Mesenchymal stem cell (in vitro differentiated cells and primary cell): ENCODE measurements at regions not wholly inside any gene's neighbourhood (a gene's known extent, or its start where the extent isn't known, plus 50 kb on each side); places are given as distances from the start of the nearest gene placed in this dataset.

Source experiments
- DNase-seq: peaks from one replicate; pipeline ENCODE4 v3.0.0-alpha.2; 2013
- H2AFZ ChIP-seq: one replicate; pipeline ENCODE4 v1.6.1; 2013; ENCODE audit warnings: low read depth, mild to moderate bottlenecking, control low read depth, inconsistent platforms, low read length, moderate library complexity
- H2AK5ac ChIP-seq: 2 replicates; pipeline ENCODE4 v1.6.1; 2013; ENCODE audit warnings: low read length, moderate library complexity, mild to moderate bottlenecking, inconsistent platforms; ENCODE audit not compliant: severe bottlenecking
- H2BK120ac ChIP-seq: one replicate; pipeline ENCODE4 v1.6.1; 2013; ENCODE audit warnings: low read depth, mild to moderate bottlenecking, inconsistent platforms, low read length, moderate library complexity
- H2BK12ac ChIP-seq, 2 experiments: one replicate each; pipeline ENCODE4 v1.6.1; 2013; ENCODE audit warnings: inconsistent platforms in 2 of 2, low read length in 2 of 2, mild to moderate bottlenecking in 2 of 2, moderate library complexity in 2 of 2, control low read depth in 1 of 2
- H2BK15ac ChIP-seq: one replicate; pipeline ENCODE4 v1.6.1; 2013; ENCODE audit warnings: mild to moderate bottlenecking, low read depth, inconsistent platforms; ENCODE audit not compliant: poor library complexity, severe bottlenecking
- H2BK5ac ChIP-seq: 2 replicates; pipeline ENCODE4 v1.6.1; 2013; ENCODE audit warnings: low read depth, mild to moderate bottlenecking, low read length, control low read depth, inconsistent platforms; ENCODE audit not compliant: poor library complexity, severe bottlenecking
- H3K14ac ChIP-seq, 2 experiments: one replicate each; pipeline ENCODE4 v1.6.1; 2013; ENCODE audit warnings: inconsistent platforms in 2 of 2, low read length in 2 of 2, control low read depth in 1 of 2, mild to moderate bottlenecking in 1 of 2, moderate library complexity in 1 of 2
- H3K18ac ChIP-seq, 2 experiments: one replicate each; pipeline ENCODE4 v1.6.1; 2013; ENCODE audit warnings: inconsistent platforms in 2 of 2, low read length in 2 of 2, control low read depth in 1 of 2, low read depth in 1 of 2, mild to moderate bottlenecking in 1 of 2
- H3K23ac ChIP-seq, 2 experiments: one replicate each; pipeline ENCODE4 v1.6.1; 2013; ENCODE audit warnings: inconsistent platforms in 2 of 2, low read length in 2 of 2, mild to moderate bottlenecking in 2 of 2, moderate library complexity in 2 of 2, control low read depth in 1 of 2
- H3K27ac ChIP-seq: 2 replicates; pipeline ENCODE4 v1.5.1; 2013; ENCODE audit warnings: mild to moderate bottlenecking, moderate library complexity, low read length, control low read depth, inconsistent platforms; ENCODE audit not compliant: poor library complexity, severe bottlenecking
- H3K27me3 ChIP-seq, 2 experiments: 2 replicates each; pipeline versions ENCODE4 v1.6.1 to v1.7.0; 2013; ENCODE audit warnings: low read length in 2 of 2, mild to moderate bottlenecking in 2 of 2, moderate library complexity in 2 of 2, control low read depth in 1 of 2, inconsistent platforms in 1 of 2; ENCODE audit not compliant: control insufficient read depth in 1 of 2, insufficient read depth in 1 of 2
- H3K36me3 ChIP-seq, 2 experiments: 2 replicates each; pipeline versions ENCODE4 v1.6.1 to v1.7.0; 2013; ENCODE audit warnings: low read length in 2 of 2, control low read depth in 1 of 2, inconsistent platforms in 1 of 2, low read depth in 1 of 2, mild to moderate bottlenecking in 1 of 2; ENCODE audit not compliant: insufficient read depth in 2 of 2, control insufficient read depth in 1 of 2
- H3K4ac ChIP-seq, 2 experiments: one replicate each; pipeline ENCODE4 v1.6.1; 2013; ENCODE audit warnings: inconsistent platforms in 2 of 2, low read length in 2 of 2, mild to moderate bottlenecking in 2 of 2, moderate library complexity in 2 of 2, control low read depth in 1 of 2, low read depth in 1 of 2
- H3K4me1 ChIP-seq: 2 replicates; pipeline ENCODE4 v1.6.1; 2013; ENCODE audit warnings: low read depth, low read length, control low read depth; ENCODE audit not compliant: control insufficient read depth, insufficient read depth
- H3K4me2 ChIP-seq: 2 replicates; pipeline ENCODE4 v1.6.1; 2013; ENCODE audit warnings: low read length, mild to moderate bottlenecking, inconsistent platforms; ENCODE audit not compliant: poor library complexity, severe bottlenecking
- H3K4me3 ChIP-seq, 2 experiments: 2 replicates each; pipeline versions ENCODE4 v1.5.1 to v1.7.0; 2013; ENCODE audit warnings: low read length in 2 of 2, mild to moderate bottlenecking in 2 of 2, control low read depth in 1 of 2, low read depth in 1 of 2; ENCODE audit not compliant: insufficient read depth in 1 of 2
- H3K79me1 ChIP-seq: replicated peaks from 2 replicates; pipeline ENCODE4 v1.6.1; 2013; ENCODE audit warnings: mild to moderate bottlenecking, control low read depth, low read length, inconsistent platforms; ENCODE audit not compliant: poor library complexity, severe bottlenecking
- H3K9ac ChIP-seq: 2 replicates; pipeline ENCODE4 v1.7.0; 2013; ENCODE audit warnings: mild to moderate bottlenecking, low read length, moderate library complexity
- H3K9me3 ChIP-seq: 2 replicates; pipeline ENCODE4 v1.7.0; 2013; ENCODE audit warnings: mild to moderate bottlenecking, low read length; ENCODE audit not compliant: control insufficient read depth
- H4K8ac ChIP-seq: one replicate; pipeline ENCODE4 v1.6.1; 2013; ENCODE audit warnings: inconsistent platforms, mild to moderate bottlenecking, low read length, moderate library complexity
- H4K91ac ChIP-seq: one replicate; pipeline ENCODE4 v1.6.1; 2013; ENCODE audit warnings: mild to moderate bottlenecking, low read length, inconsistent platforms
- WGBS: methylation state at CpG from one replicate; pipeline ENCODE4 v1.1.7; 2013; ENCODE audit warnings: mixed read lengths; 5-methylcytosine and 5-hydroxymethylcytosine counted together

- H3K36me3 ChIP-seq: no peaks in the 10 kb centered on the region
- H2AFZ ChIP-seq: no peak overlapping the region
- no peaks in the 10 kb centered on the region for H3K9me3 ChIP-seq
- H2BK5ac ChIP-seq: no peak overlapping the region
- H2BK12ac ChIP-seq: peak overlapping the region in 1 of 2 experiments; percentile 32
- no peaks in the 10 kb centered on the region for H3K27me3 ChIP-seq
- no peak overlapping the region for H3K4me3 ChIP-seq
- no peak overlapping the region for H2BK15ac ChIP-seq
- H4K8ac ChIP-seq: no peak overlapping the region
- no peak overlapping the region for H2BK120ac ChIP-seq
- H3K4me2 ChIP-seq: no peak overlapping the region
- no peak overlapping the region for H2AK5ac ChIP-seq
- no peaks in the 10 kb centered on the region for H3K4me1 ChIP-seq
- no peak overlapping the region for H3K4ac ChIP-seq
- no peak overlapping the region for H4K91ac ChIP-seq
- H3K14ac ChIP-seq: no peak overlapping the region
- peak overlapping the region in 1 of 2 experiments; percentile 14 for H3K23ac ChIP-seq
- no peak overlapping the region for H3K18ac ChIP-seq
- H3K9ac ChIP-seq: no peak overlapping the region
- no peak for DNase-seq
- WGBS: 89% methylated on average over 8 of the region's 8 CpGs
- no peaks in the 10 kb centered on the region for H3K79me1 ChIP-seq
- H3K27ac ChIP-seq: no peak overlapping the region
Observed at GRCh38 chr12:93005928-93006392, 76.9 kb upstream of the EEA1 start.

- Histone ChIP-seq H3K4me3 (no peak overlapping the region), H3K4me2 (no peak overlapping the region), H2AFZ (no peak overlapping the region), H2BK120ac (no peak overlapping the region), H3K18ac (no peak overlapping the region), H2AK5ac (no peak overlapping the region), H4K91ac (no peak overlapping the region), H4K8ac (no peak overlapping the region), H3K36me3 (no peaks in the 10 kb centered on the region), H2BK12ac (no peak overlapping the region), H3K27ac (no peak overlapping the region), H2BK5ac (no peak overlapping the region), H3K4me1 (no peaks in the 10 kb centered on the region), H3K27me3 (no peaks in the 10 kb centered on the region), H3K23ac (no peak overlapping the region), H2BK15ac (no peak overlapping the region), H3K4ac (no peak overlapping the region), H3K79me1 (no peaks in the 10 kb centered on the region), H3K9ac (no peak overlapping the region), H3K9me3 (no peaks in the 10 kb centered on the region), H3K14ac (no peak overlapping the region)
- 81% methylated on average over 5 of the region's 5 CpGs for WGBS
- DNase-seq: no peak
Observed at GRCh38 chr12:93006471-93007208, 77.5 kb upstream of the EEA1 start.

- Histone ChIP-seq H3K14ac (no peak overlapping the region), H3K18ac (no peak overlapping the region), H4K91ac (no peak overlapping the region), H2BK120ac (no peak overlapping the region), H3K4me3 (no peak overlapping the region), H2BK12ac (no peak overlapping the region), H3K79me1 (no peaks in the 10 kb centered on the region), H3K23ac (no peak overlapping the region), H2AFZ (no peak overlapping the region), H3K27ac (no peak overlapping the region), H2BK15ac (no peak overlapping the region), H2AK5ac (no peak overlapping the region), H3K36me3 (no peaks in the 10 kb centered on the region), H3K9ac (no peak overlapping the region), H4K8ac (no peak overlapping the region), H2BK5ac (no peak overlapping the region), H3K4me1 (no peaks in the 10 kb centered on the region), H3K4ac (no peak overlapping the region), H3K9me3 (no peaks in the 10 kb centered on the region), H3K4me2 (no peak overlapping the region), H3K27me3 (no peaks in the 10 kb centered on the region)
- WGBS: 50% methylated on average over 3 of the region's 4 CpGs
- no peak for DNase-seq
Observed at GRCh38 chr12:93007544-93007943, 78.4 kb upstream of the EEA1 start.

- Histone ChIP-seq H3K4me1 (no peaks in the 10 kb centered on the region), H2BK5ac (no peak overlapping the region), H2BK120ac (no peak overlapping the region), H2AK5ac (no peak overlapping the region), H2AFZ (no peak overlapping the region), H3K27ac (no peak overlapping the region), H3K9me3 (no peaks in the 10 kb centered on the region), H3K4me3 (no peak overlapping the region), H4K91ac (no peak overlapping the region), H3K18ac (no peak overlapping the region), H2BK12ac (no peak overlapping the region), H3K4me2 (no peak overlapping the region), H3K4ac (no peak overlapping the region), H3K9ac (no peak overlapping the region), H3K79me1 (no peaks in the 10 kb centered on the region), H3K27me3 (no peaks in the 10 kb centered on the region), H3K14ac (no peak overlapping the region), H2BK15ac (no peak overlapping the region), H3K36me3 (no peaks in the 10 kb centered on the region), H4K8ac (no peak overlapping the region), H3K23ac (no peak overlapping the region)
- 100% methylated on average over 1 of the region's 3 CpGs for WGBS
- DNase-seq: no peak
Observed at GRCh38 chr12:93008044-93008778, 79.1 kb upstream of the EEA1 start.
